ENCODE measurements at regions not wholly inside any gene's neighbourhood (a gene's known extent, or its start where the extent isn't known, plus 50 kb on each side); places are given as distances from the start of the nearest gene placed in this dataset.

DNA sequence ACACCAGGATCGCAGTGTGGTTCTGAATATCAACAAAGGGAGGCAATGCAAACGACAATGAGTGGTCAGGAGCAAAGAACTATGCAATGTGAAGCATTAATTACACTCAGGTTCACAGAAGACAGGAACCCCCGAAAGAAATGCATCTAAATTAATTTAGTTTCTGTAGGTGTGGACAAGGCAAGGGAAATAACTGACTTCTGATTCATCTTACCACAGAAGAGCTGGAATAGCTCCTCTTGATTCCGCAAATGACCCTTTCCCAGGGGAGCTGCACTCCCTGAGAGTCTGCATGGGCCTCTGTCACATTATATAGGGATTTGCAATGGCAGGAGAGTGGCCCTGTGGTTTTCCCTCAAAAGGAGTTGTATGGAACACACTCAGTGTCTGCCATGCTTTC is 263.9 kb upstream of the APCDD1 start:
- no peak for TF ChIP-seq EZH2 (IDR thresholded peaks at IDR 0.05)
- TF ChIP-seq POLR2AphosphoS5 (IDR thresholded peaks at IDR 0.05; ENCODE audit: borderline replicate concordance, low read depth, low read length), result no peak
- TF ChIP-seq FOXP2 (optimal IDR thresholded peaks at IDR 0.05; ENCODE audit: control extremely low read depth, extremely low read length, insufficient read depth), result no peak
